ENCODE measurements at regions not wholly inside any gene's neighbourhood (a gene's known extent, or its start where the extent isn't known, plus 50 kb on each side); places are given as distances from the start of the nearest gene placed in this dataset.

- no peak for TF ChIP-seq CTCF (IDR thresholded peaks at IDR 0.05)
- H3K27ac Mint-ChIP-seq (ENCODE audit: unreplicated experiment): no peak overlapping the region
- H3K4me1 Mint-ChIP-seq (ENCODE audit: unreplicated experiment): peaks cover 2% of the 10 kb centered on the region
- no peaks in the 10 kb centered on the region for H3K36me3 Mint-ChIP-seq (ENCODE audit: unreplicated experiment)
- no peaks in the 10 kb centered on the region for H3K9me3 Mint-ChIP-seq (ENCODE audit: unreplicated experiment)
- no peak for DNase-seq (ENCODE audit: extremely low spot score, unreplicated experiment)
- H3K27me3 Mint-ChIP-seq (ENCODE audit: unreplicated experiment): no peaks in the 10 kb centered on the region
- no peak overlapping the region for H3K4me3 Mint-ChIP-seq (ENCODE audit: unreplicated experiment)
Observed at GRCh38 chr4:35521682-35522081, 722.6 kb downstream of the ARAP2 start.

GRCh38 chr4:35525192-35525978 lies 718.9 kb downstream of the ARAP2 start:
- Mint-ChIP-seq H3K27ac (ENCODE audit: unreplicated experiment) (no peak overlapping the region), H3K4me3 (ENCODE audit: unreplicated experiment) (no peak overlapping the region), H3K27me3 (ENCODE audit: unreplicated experiment) (no peaks in the 10 kb centered on the region), H3K9me3 (ENCODE audit: unreplicated experiment) (no peaks in the 10 kb centered on the region), H3K36me3 (ENCODE audit: unreplicated experiment) (no peaks in the 10 kb centered on the region), H3K4me1 (ENCODE audit: unreplicated experiment) (peaks cover 2% of the 10 kb centered on the region)
- no peak for TF ChIP-seq CTCF (IDR thresholded peaks at IDR 0.05)
- no peak for DNase-seq (ENCODE audit: extremely low spot score, unreplicated experiment)

- H3K4me1 Mint-ChIP-seq (ENCODE audit: unreplicated experiment): no peaks in the 10 kb centered on the region
Observed at GRCh38 chr4:35526456-35526855, 717.9 kb downstream of the ARAP2 start.

GRCh38 chr4:35534962-35535361 lies 709.4 kb downstream of the ARAP2 start:
- TF ChIP-seq CTCF (IDR thresholded peaks at IDR 0.05): no peak
- no peaks in the 10 kb centered on the region for H3K36me3 Mint-ChIP-seq (ENCODE audit: unreplicated experiment)
- H3K9me3 Mint-ChIP-seq (ENCODE audit: unreplicated experiment): no peaks in the 10 kb centered on the region
- no peak overlapping the region for H3K27ac Mint-ChIP-seq (ENCODE audit: unreplicated experiment)
- peaks cover 1% of the 10 kb centered on the region for H3K4me1 Mint-ChIP-seq (ENCODE audit: unreplicated experiment)
- no peak for DNase-seq (ENCODE audit: extremely low spot score, unreplicated experiment)
- H3K4me3 Mint-ChIP-seq (ENCODE audit: unreplicated experiment): no peak overlapping the region
- no peaks in the 10 kb centered on the region for H3K27me3 Mint-ChIP-seq (ENCODE audit: unreplicated experiment)

More at GRCh38 chr4:35526456-35526855, 717.9 kb downstream of the ARAP2 start:
- Mint-ChIP-seq H3K36me3 (ENCODE audit: unreplicated experiment) (no peaks in the 10 kb centered on the region), H3K27ac (ENCODE audit: unreplicated experiment) (no peak overlapping the region), H3K4me3 (ENCODE audit: unreplicated experiment) (no peak overlapping the region), H3K9me3 (ENCODE audit: unreplicated experiment) (no peaks in the 10 kb centered on the region), H3K27me3 (ENCODE audit: unreplicated experiment) (no peaks in the 10 kb centered on the region)
- TF ChIP-seq CTCF (IDR thresholded peaks at IDR 0.05): no peak
- DNase-seq (ENCODE audit: extremely low spot score, unreplicated experiment): no peak

- H3K27me3 Mint-ChIP-seq (ENCODE audit: unreplicated experiment): no peaks in the 10 kb centered on the region
- H3K27ac Mint-ChIP-seq (ENCODE audit: unreplicated experiment): no peak overlapping the region
- no peaks in the 10 kb centered on the region for H3K36me3 Mint-ChIP-seq (ENCODE audit: unreplicated experiment)
Observed at GRCh38 chr4:35538807-35539206, 705.5 kb downstream of the ARAP2 start.

More at GRCh38 chr4:35538807-35539206, 705.5 kb downstream of the ARAP2 start:
- Mint-ChIP-seq H3K9me3 (ENCODE audit: unreplicated experiment) (peaks cover 13% of the 10 kb centered on the region), H3K4me1 (ENCODE audit: unreplicated experiment) (peaks cover 1% of the 10 kb centered on the region), H3K4me3 (ENCODE audit: unreplicated experiment) (no peak overlapping the region)
- no peak for DNase-seq (ENCODE audit: extremely low spot score, unreplicated experiment)
- no peak for TF ChIP-seq CTCF (IDR thresholded peaks at IDR 0.05)
